ENCODE measurements at regions not wholly inside any gene's neighbourhood (a gene's known extent, or its start where the extent isn't known, plus 50 kb on each side); places are given as distances from the start of the nearest gene placed in this dataset.

GRCh38 chr21:28337315-28337714, 655.4 kb downstream of the LTN1 start:
- peak in 1 of 2 donors; percentile 7 for DNase-seq
- Histone ChIP-seq H4K91ac (ENCODE audit: low read depth, low read length) (no peak overlapping the region), H2AK5ac (ENCODE audit: low read length) (no peak overlapping the region), H2BK5ac (ENCODE audit: low read depth, low read length, poor library complexity) (no peak overlapping the region), H3K14ac (ENCODE audit: low read length) (no peak overlapping the region), H3K79me1 (ENCODE audit: low read length) (no peaks in the 10 kb centered on the region), H2BK12ac (ENCODE audit: low read length) (no peak overlapping the region), H4K12ac (ENCODE audit: low read depth, low read length) (no peak overlapping the region), H3K18ac (ENCODE audit: low read length) (no peak overlapping the region), H3K27me3 (ENCODE audit: insufficient read depth, low read length) (no peaks in the 10 kb centered on the region), H3K4ac (ENCODE audit: low read depth, low read length) (no peak overlapping the region), H2BK120ac (ENCODE audit: insufficient read depth, low read length, poor library complexity) (no peak overlapping the region), H2AFZ (ENCODE audit: insufficient read depth, low read length, poor library complexity) (no peak overlapping the region), H3K79me2 (ENCODE audit: control insufficient read depth, insufficient read depth, low read length, poor library complexity) (no peaks in the 10 kb centered on the region), H3K9me3 (ENCODE audit: insufficient read depth, low read depth, low read length) (no peaks in the 10 kb centered on the region), H4K8ac (ENCODE audit: low read depth, low read length) (no peak overlapping the region), H3K4me1 (ENCODE audit: control insufficient read depth in 1 of 2, insufficient read depth in 2 of 2, low read length in 2 of 2) (no peaks in the 10 kb centered on the region), H3K4me3 (ENCODE audit: low read depth, low read length) (no peak overlapping the region), H3K23ac (ENCODE audit: low read length) (no peak overlapping the region), H3K9ac (ENCODE audit: low read length) (no peak overlapping the region), H3K4me2 (ENCODE audit: low read length) (no peak overlapping the region), H3K36me3 (ENCODE audit: control insufficient read depth in 1 of 2, insufficient read depth in 2 of 2, low read length in 2 of 2) (no peaks in the 10 kb centered on the region), H3K27ac (ENCODE audit: low read depth, low read length) (no peak overlapping the region)

GRCh38 chr21:28336314-28336713, 656.4 kb downstream of the LTN1 start:
- WGBS (ENCODE audit: extremely low coverage, insufficient coverage, insufficient read length), result no CpG with 5 or more reads among the region's 3 CpGs
- Histone ChIP-seq H3K23ac (ENCODE audit: low read length) (no peak overlapping the region), H2BK12ac (ENCODE audit: low read length) (no peak overlapping the region)

GRCh38 chr21:28334407-28334806, 658.3 kb downstream of the LTN1 start:
- H2BK120ac ChIP-seq (ENCODE audit: insufficient read depth, low read length, poor library complexity), result no peak overlapping the region
- no peaks in the 10 kb centered on the region for H3K79me2 ChIP-seq (ENCODE audit: control insufficient read depth, insufficient read depth, low read length, poor library complexity)

More at GRCh38 chr21:28336314-28336713, 656.4 kb downstream of the LTN1 start:
- peak in 1 of 2 donors; percentile 18 for DNase-seq
- Histone ChIP-seq H4K91ac (ENCODE audit: low read depth, low read length) (no peak overlapping the region), H3K9me3 (ENCODE audit: insufficient read depth, low read depth, low read length) (no peaks in the 10 kb centered on the region), H3K4ac (ENCODE audit: low read depth, low read length) (no peak overlapping the region), H3K27ac (ENCODE audit: low read depth, low read length) (no peak overlapping the region), H2AFZ (ENCODE audit: insufficient read depth, low read length, poor library complexity) (no peak overlapping the region), H2BK5ac (ENCODE audit: low read depth, low read length, poor library complexity) (no peak overlapping the region), H3K4me1 (ENCODE audit: control insufficient read depth in 1 of 2, insufficient read depth in 2 of 2, low read length in 2 of 2) (no peaks in the 10 kb centered on the region), H3K27me3 (ENCODE audit: insufficient read depth, low read length) (no peaks in the 10 kb centered on the region), H3K4me3 (ENCODE audit: low read depth, low read length) (no peak overlapping the region), H3K18ac (ENCODE audit: low read length) (no peak overlapping the region), H4K12ac (ENCODE audit: low read depth, low read length) (no peak overlapping the region), H4K8ac (ENCODE audit: low read depth, low read length) (no peak overlapping the region), H3K36me3 (ENCODE audit: control insufficient read depth in 1 of 2, insufficient read depth in 2 of 2, low read length in 2 of 2) (no peaks in the 10 kb centered on the region), H3K79me2 (ENCODE audit: control insufficient read depth, insufficient read depth, low read length, poor library complexity) (no peaks in the 10 kb centered on the region), H3K4me2 (ENCODE audit: low read length) (no peak overlapping the region), H3K14ac (ENCODE audit: low read length) (no peak overlapping the region), H2BK120ac (ENCODE audit: insufficient read depth, low read length, poor library complexity) (no peak overlapping the region), H3K79me1 (ENCODE audit: low read length) (peaks cover 2% of the 10 kb centered on the region), H3K9ac (ENCODE audit: low read length) (no peak overlapping the region), H2AK5ac (ENCODE audit: low read length) (no peak overlapping the region)

GRCh38 chr21:28333578-28334075, 659.0 kb downstream of the LTN1 start:
- no peaks in the 10 kb centered on the region for H3K27me3 ChIP-seq (ENCODE audit: insufficient read depth, low read length)
- H2BK120ac ChIP-seq (ENCODE audit: insufficient read depth, low read length, poor library complexity), result no peak overlapping the region
- H3K36me3 ChIP-seq (ENCODE audit: control insufficient read depth in 1 of 2, insufficient read depth in 2 of 2, low read length in 2 of 2), result no peaks in the 10 kb centered on the region
- no peaks in the 10 kb centered on the region for H3K4me1 ChIP-seq (ENCODE audit: control insufficient read depth in 1 of 2, insufficient read depth in 2 of 2, low read length in 2 of 2)
- H3K27ac ChIP-seq (ENCODE audit: low read depth, low read length), result no peak overlapping the region
- no peak overlapping the region for H4K8ac ChIP-seq (ENCODE audit: low read depth, low read length)
- H3K14ac ChIP-seq (ENCODE audit: low read length), result no peak overlapping the region
- H3K4me3 ChIP-seq (ENCODE audit: low read depth, low read length), result no peak overlapping the region
- no CpG with 5 or more reads among the region's 3 CpGs for WGBS (ENCODE audit: extremely low coverage, insufficient coverage, insufficient read length)
- no peak overlapping the region for H3K4ac ChIP-seq (ENCODE audit: low read depth, low read length)
- H3K4me2 ChIP-seq (ENCODE audit: low read length), result no peak overlapping the region
- H2AFZ ChIP-seq (ENCODE audit: insufficient read depth, low read length, poor library complexity), result no peak overlapping the region
- peak in 1 of 2 donors; percentile 52 for DNase-seq
- H4K91ac ChIP-seq (ENCODE audit: low read depth, low read length), result no peak overlapping the region
- no peaks in the 10 kb centered on the region for H3K9me3 ChIP-seq (ENCODE audit: insufficient read depth, low read depth, low read length)
- no peak overlapping the region for H2BK5ac ChIP-seq (ENCODE audit: low read depth, low read length, poor library complexity)
- H4K12ac ChIP-seq (ENCODE audit: low read depth, low read length), result no peak overlapping the region
- no peak overlapping the region for H3K18ac ChIP-seq (ENCODE audit: low read length)
- no peak overlapping the region for H2AK5ac ChIP-seq (ENCODE audit: low read length)
- H3K9ac ChIP-seq (ENCODE audit: low read length), result no peak overlapping the region
- no peaks in the 10 kb centered on the region for H3K79me2 ChIP-seq (ENCODE audit: control insufficient read depth, insufficient read depth, low read length, poor library complexity)
- H3K23ac ChIP-seq (ENCODE audit: low read length), result no peak overlapping the region
- H2BK12ac ChIP-seq (ENCODE audit: low read length), result no peak overlapping the region
- H3K79me1 ChIP-seq (ENCODE audit: low read length), result peaks cover 2% of the 10 kb centered on the region

More at GRCh38 chr21:28334407-28334806, 658.3 kb downstream of the LTN1 start:
- H2AFZ ChIP-seq (ENCODE audit: insufficient read depth, low read length, poor library complexity), result no peak overlapping the region
- H3K27ac ChIP-seq (ENCODE audit: low read depth, low read length), result no peak overlapping the region
- H3K9ac ChIP-seq (ENCODE audit: low read length), result no peak overlapping the region
- H3K9me3 ChIP-seq (ENCODE audit: insufficient read depth, low read depth, low read length), result no peaks in the 10 kb centered on the region
- no peak overlapping the region for H2AK5ac ChIP-seq (ENCODE audit: low read length)
- H3K23ac ChIP-seq (ENCODE audit: low read length), result no peak overlapping the region
- H3K4me1 ChIP-seq (ENCODE audit: control insufficient read depth in 1 of 2, insufficient read depth in 2 of 2, low read length in 2 of 2), result no peaks in the 10 kb centered on the region
- H3K79me1 ChIP-seq (ENCODE audit: low read length), result peaks cover 2% of the 10 kb centered on the region
- no peak overlapping the region for H4K8ac ChIP-seq (ENCODE audit: low read depth, low read length)
- H2BK5ac ChIP-seq (ENCODE audit: low read depth, low read length, poor library complexity), result no peak overlapping the region
- H3K14ac ChIP-seq (ENCODE audit: low read length), result no peak overlapping the region
- no peak overlapping the region for H3K4me2 ChIP-seq (ENCODE audit: low read length)
- no peak overlapping the region for H3K4me3 ChIP-seq (ENCODE audit: low read depth, low read length)
- H3K4ac ChIP-seq (ENCODE audit: low read depth, low read length), result no peak overlapping the region
- H3K18ac ChIP-seq (ENCODE audit: low read length), result no peak overlapping the region
- no peak overlapping the region for H4K12ac ChIP-seq (ENCODE audit: low read depth, low read length)
- peak overlapping the region; percentile 24 for H2BK12ac ChIP-seq (ENCODE audit: low read length)
- WGBS (ENCODE audit: extremely low coverage, insufficient coverage, insufficient read length), result no CpG with 5 or more reads among the region's 2 CpGs
- no peaks in the 10 kb centered on the region for H3K27me3 ChIP-seq (ENCODE audit: insufficient read depth, low read length)
- H3K36me3 ChIP-seq (ENCODE audit: control insufficient read depth in 1 of 2, insufficient read depth in 2 of 2, low read length in 2 of 2), result no peaks in the 10 kb centered on the region
- peak overlapping the region; percentile 0 for H4K91ac ChIP-seq (ENCODE audit: low read depth, low read length)
- no peak for DNase-seq
